HG03575 (cell line): ENCODE measurements at regions not wholly inside any gene's neighbourhood (a gene's known extent, or its start where the extent isn't known, plus 50 kb on each side); places are given as distances from the start of the nearest gene placed in this dataset.
A peak's percentile ranks its signal among the peaks of the same experiment; 100 is the strongest.

Experiments used
- ATAC-seq: cut with Tn5 transposase; IDR thresholded peaks from one replicate; pipeline ENCODE4 v1.9.1; 2021; ENCODE audit not compliant: unreplicated experiment, insufficient number of reproducible peaks, low FRiP score; ENCODE audit errors: extremely low read depth

- ATAC-seq = no peak
Measured at GRCh38 chr3:87175732-87176131, 51.4 kb upstream of the CHMP2B start.

- ATAC-seq = no peak
Measured at GRCh38 chr3:87173776-87174175, 53.3 kb upstream of the CHMP2B start.

GRCh38 chr3:87173071-87173470 is 54.0 kb upstream of the CHMP2B start:
- no peak for ATAC-seq

- ATAC-seq = peak; percentile 89
Measured at GRCh38 chr3:87167628-87168456, 59.3 kb upstream of the CHMP2B start.

GRCh38 chr3:87164245-87164644 is 62.9 kb upstream of the CHMP2B start:
- no peak for ATAC-seq

- ATAC-seq = no peak
Measured at GRCh38 chr3:87161851-87162250, 65.3 kb upstream of the CHMP2B start.

- ATAC-seq = no peak
Measured at GRCh38 chr3:87161417-87161816, 65.7 kb upstream of the CHMP2B start.

- no peak for ATAC-seq
Measured at GRCh38 chr3:87161013-87161412, 66.1 kb upstream of the CHMP2B start.

GRCh38 chr3:87158823-87159222 is 68.3 kb upstream of the CHMP2B start:
- ATAC-seq = no peak

- ATAC-seq = no peak
Measured at GRCh38 chr3:87148020-87148419, 79.1 kb upstream of the CHMP2B start.

GRCh38 chr3:87147562-87147961 is 79.5 kb upstream of the CHMP2B start:
- ATAC-seq = no peak

- no peak for ATAC-seq
Measured at GRCh38 chr3:87145553-87145952, 81.6 kb upstream of the CHMP2B start.

- no peak for ATAC-seq
Measured at GRCh38 chr3:87136066-87136596, 91.0 kb upstream of the CHMP2B start.

GRCh38 chr3:87135412-87135811 is 91.7 kb upstream of the CHMP2B start:
- ATAC-seq = no peak

GRCh38 chr3:87132801-87133200 is 94.3 kb upstream of the CHMP2B start:
- ATAC-seq = no peak

GRCh38 chr3:87128006-87128405 is 99.1 kb upstream of the CHMP2B start:
- ATAC-seq = no peak

GRCh38 chr3:87127281-87127680 is 99.8 kb upstream of the CHMP2B start:
- ATAC-seq = no peak

GRCh38 chr3:87126321-87126720 is 100.8 kb upstream of the CHMP2B start:
- no peak for ATAC-seq

GRCh38 chr3:87125116-87125515 is 102.0 kb upstream of the CHMP2B start:
- no peak for ATAC-seq

- ATAC-seq = no peak
Measured at GRCh38 chr3:87122766-87123165, 104.3 kb upstream of the CHMP2B start.

- no peak for ATAC-seq
Measured at GRCh38 chr3:87121856-87122255, 105.3 kb upstream of the CHMP2B start.
